ENCODE measurements at regions not wholly inside any gene's neighbourhood (a gene's known extent, or its start where the extent isn't known, plus 50 kb on each side); places are given as distances from the start of the nearest gene placed in this dataset.

DNA sequence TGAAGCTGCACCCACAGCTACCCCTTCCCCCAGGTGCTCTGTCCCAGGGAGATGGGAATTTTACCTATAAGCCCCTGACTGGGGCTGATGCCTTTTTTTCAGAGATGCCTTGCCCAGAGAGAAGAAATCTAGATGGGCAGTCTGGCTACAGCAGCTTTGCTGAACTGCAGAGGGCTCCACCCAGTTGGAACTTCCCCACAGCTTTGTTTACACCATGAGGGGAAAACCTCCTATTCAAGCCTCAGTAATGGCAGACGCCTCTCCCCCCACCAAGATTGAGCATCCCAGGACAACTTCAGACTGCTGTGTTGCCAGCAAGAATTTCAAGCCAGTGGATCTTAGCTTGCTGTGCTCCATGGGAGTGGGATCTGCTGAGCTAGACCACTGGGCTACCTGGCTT, 122.6 kb upstream of the MOCS1 start:
- TF ChIP-seq, protein P1, sequence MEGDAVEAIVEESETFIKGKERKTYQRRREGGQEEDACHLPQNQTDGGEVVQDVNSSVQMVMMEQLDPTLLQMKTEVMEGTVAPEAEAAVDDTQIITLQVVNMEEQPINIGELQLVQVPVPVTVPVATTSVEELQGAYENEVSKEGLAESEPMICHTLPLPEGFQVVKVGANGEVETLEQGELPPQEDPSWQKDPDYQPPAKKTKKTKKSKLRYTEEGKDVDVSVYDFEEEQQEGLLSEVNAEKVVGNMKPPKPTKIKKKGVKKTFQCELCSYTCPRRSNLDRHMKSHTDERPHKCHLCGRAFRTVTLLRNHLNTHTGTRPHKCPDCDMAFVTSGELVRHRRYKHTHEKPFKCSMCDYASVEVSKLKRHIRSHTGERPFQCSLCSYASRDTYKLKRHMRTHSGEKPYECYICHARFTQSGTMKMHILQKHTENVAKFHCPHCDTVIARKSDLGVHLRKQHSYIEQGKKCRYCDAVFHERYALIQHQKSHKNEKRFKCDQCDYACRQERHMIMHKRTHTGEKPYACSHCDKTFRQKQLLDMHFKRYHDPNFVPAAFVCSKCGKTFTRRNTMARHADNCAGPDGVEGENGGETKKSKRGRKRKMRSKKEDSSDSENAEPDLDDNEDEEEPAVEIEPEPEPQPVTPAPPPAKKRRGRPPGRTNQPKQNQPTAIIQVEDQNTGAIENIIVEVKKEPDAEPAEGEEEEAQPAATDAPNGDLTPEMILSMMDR (IDR thresholded peaks at IDR 0.05; ENCODE audit: low read depth, low read length), result no peak
- TF ChIP-seq POLR2A (IDR thresholded peaks at IDR 0.05; ENCODE audit: extremely low read depth, insufficient read length), result no peak
- no peak for TF ChIP-seq MYC (IDR thresholded peaks at IDR 0.05; ENCODE audit: low read depth, low read length)
- TF ChIP-seq, protein P2, sequence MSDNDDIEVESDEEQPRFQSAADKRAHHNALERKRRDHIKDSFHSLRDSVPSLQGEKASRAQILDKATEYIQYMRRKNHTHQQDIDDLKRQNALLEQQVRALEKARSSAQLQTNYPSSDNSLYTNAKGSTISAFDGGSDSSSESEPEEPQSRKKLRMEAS (IDR thresholded peaks at IDR 0.05; ENCODE audit: low read depth, low read length), result no peak

All from NB4 (cell line).